GM12873 (cell line): ENCODE measurements at regions not wholly inside any gene's neighbourhood (a gene's known extent, or its start where the extent isn't known, plus 50 kb on each side); places are given as distances from the start of the nearest gene placed in this dataset.

Experiments
- TF ChIP-seq, protein P1 (sequence below): IDR thresholded peaks from 2 replicates; pipeline ENCODE4 v1.5.1; 2012; ENCODE audit warnings: low read depth, mild to moderate bottlenecking, moderate library complexity, low read length, control low read depth; ENCODE audit not compliant: insufficient read depth; ENCODE audit errors: missing control alignments

DNA sequence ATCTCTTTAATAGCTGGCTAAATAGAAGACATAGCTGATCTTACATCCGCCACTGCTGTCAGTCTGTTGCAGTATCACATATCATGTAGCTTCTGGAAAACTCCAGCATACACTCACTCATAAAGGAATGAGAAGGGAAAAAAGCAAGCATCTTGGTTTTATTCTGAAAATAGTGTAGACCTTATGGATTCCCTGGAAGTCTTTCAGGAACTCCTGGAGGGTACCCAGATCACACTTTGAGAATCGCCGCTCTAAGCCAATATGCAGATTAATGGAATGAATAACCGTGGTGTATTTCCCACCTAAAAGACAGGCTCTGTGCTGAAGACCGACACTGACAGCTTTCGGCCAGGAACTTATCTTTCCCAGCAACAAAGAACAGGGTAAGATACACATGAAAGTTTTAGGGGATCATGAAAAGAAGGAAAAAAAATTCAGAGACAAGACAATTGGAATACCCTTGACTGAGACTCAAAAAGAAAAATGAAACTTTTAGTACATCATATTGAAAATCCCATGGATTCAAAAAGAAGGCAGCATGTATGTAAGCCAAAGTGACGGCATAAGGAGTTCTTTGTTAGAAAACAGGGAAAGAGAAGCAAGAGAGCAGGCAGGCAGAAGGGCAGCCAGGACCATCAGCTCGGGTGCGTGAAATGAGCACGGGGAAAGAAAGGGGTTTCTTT is 56.4 kb upstream of the SEC11C start:
- TF ChIP-seq, protein P1, sequence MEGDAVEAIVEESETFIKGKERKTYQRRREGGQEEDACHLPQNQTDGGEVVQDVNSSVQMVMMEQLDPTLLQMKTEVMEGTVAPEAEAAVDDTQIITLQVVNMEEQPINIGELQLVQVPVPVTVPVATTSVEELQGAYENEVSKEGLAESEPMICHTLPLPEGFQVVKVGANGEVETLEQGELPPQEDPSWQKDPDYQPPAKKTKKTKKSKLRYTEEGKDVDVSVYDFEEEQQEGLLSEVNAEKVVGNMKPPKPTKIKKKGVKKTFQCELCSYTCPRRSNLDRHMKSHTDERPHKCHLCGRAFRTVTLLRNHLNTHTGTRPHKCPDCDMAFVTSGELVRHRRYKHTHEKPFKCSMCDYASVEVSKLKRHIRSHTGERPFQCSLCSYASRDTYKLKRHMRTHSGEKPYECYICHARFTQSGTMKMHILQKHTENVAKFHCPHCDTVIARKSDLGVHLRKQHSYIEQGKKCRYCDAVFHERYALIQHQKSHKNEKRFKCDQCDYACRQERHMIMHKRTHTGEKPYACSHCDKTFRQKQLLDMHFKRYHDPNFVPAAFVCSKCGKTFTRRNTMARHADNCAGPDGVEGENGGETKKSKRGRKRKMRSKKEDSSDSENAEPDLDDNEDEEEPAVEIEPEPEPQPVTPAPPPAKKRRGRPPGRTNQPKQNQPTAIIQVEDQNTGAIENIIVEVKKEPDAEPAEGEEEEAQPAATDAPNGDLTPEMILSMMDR = no peak

DNA sequence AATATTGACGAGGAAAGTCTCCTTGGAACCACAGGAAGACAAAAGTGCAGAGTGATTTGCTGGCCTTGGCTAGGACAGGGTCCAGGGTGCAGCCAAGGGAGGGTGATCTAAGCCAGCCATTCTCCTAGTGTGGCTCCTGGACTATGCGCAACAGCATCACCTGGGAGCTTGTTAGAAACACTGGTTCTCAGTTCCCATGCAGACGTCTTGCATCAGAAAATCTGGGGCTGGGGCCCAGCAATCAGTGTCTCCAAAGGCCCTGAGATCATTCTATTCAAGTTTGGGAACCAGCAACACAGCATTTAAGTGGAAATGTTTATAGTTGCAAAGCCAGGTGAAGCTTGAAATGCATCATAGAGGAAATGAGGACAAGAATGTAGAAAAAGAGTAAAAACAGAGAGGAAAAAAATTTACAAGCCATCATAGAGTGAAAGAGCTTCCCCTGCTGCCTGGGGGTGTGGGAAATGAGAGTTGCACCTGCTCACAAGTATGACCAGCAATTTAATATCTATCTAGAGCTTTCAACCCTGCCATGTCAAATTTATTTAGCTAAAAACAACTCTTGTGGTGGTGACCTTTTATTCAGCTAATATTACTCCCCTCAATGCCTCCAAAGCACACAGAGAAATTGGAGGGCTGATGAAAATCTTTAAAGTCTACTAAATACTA is 54.4 kb upstream of the SEC11C start:
- TF ChIP-seq, protein P1 = no peak

DNA sequence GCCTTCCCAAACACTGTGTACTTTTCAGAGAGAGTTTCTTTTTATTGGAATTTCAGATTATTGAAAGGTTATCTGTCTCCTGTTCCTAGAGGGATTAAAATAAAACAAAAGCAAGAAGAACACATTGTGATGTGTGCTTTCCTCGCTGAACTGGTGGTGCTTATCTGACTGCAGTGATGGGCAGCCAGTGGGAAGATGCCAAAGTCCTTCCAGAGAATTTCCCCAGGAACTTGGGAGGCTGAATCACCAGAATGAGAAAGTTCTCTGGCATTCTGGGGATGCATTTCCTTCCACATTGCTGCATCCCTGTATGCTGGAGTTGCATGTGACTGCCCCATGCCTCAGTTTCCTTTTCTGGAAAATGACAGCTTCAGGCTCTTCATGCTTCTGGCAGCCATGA is 53.9 kb upstream of the SEC11C start:
- TF ChIP-seq, protein P1 = no peak

DNA sequence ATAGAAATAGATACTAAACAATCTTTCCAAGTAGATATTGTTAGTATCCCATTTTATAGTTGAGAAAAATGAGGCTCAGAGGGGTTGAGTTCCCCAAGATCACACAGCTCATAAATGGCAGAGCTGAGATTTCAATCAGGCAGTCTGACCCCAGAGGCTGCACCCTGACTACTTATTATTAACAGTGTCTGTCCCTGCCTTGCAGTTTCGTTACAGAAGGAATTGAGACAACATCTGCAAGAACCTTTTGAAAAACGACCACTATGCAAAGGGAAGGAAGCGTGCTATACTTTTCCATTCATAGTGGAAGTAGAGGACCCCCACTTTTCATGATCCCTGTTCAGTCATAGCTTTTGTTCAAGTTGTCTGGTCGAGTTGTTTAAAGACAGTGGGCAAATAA is 53.2 kb upstream of the SEC11C start:
- TF ChIP-seq, protein P1 = no peak

DNA sequence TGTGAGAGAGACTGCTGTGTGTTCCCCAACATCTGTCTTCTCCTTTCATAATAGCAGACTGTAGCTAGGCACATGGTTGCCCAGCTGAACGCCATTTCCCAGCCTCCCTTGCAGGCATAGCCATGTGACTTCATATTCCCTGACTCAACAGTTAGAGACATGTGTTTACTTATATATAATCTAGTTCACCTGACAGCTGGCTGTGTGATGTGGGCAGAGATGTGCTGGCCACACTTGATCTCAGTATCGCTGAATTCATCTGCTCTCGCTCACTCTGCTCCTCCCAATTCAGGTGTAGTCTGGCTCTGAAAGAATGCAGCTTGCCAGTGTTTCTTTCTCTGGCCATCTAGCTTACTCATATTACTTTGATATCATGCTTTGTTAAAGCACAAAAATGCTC is 52.3 kb upstream of the SEC11C start:
- TF ChIP-seq, protein P1 = no peak
